HFFc6 (cell line): ENCODE measurements at regions not wholly inside any gene's neighbourhood (a gene's known extent, or its start where the extent isn't known, plus 50 kb on each side); places are given as distances from the start of the nearest gene placed in this dataset.

Source experiments
- DNase-seq: peaks from one replicate; pipeline ENCODE4 v3.0.0-alpha.2; 2018
- H3K27ac Mint-ChIP-seq: 2 replicates; pipeline ENCODE4 v1.8.0; 2020; ENCODE audit warnings: mild to moderate bottlenecking, mixed read lengths
- H3K27me3 Mint-ChIP-seq: 2 replicates; pipeline ENCODE4 v1.8.0; 2021; ENCODE audit warnings: mild to moderate bottlenecking, moderate library complexity, mixed read lengths; ENCODE audit not compliant: insufficient read depth
- H3K36me3 Mint-ChIP-seq: 2 replicates; pipeline ENCODE4 v1.8.0; 2021; ENCODE audit warnings: low read depth, mixed read lengths
- H3K4me1 Mint-ChIP-seq: 2 replicates; pipeline ENCODE4 v1.8.0; 2020; ENCODE audit warnings: low read depth, mixed read lengths
- H3K4me3 Mint-ChIP-seq: 2 replicates; pipeline ENCODE4 v1.8.0; 2020; ENCODE audit warnings: mild to moderate bottlenecking, moderate library complexity, mixed read lengths
- H3K9me3 Mint-ChIP-seq: 2 replicates; pipeline ENCODE4 v1.8.0; 2020; ENCODE audit warnings: mild to moderate bottlenecking, mixed read lengths
- CTCF ChIP-seq: fragments of 200-600 bp; sonication (generic); IDR thresholded peaks from 2 replicates; pipeline ENCODE4 v1.5.0; 2021; ENCODE audit warnings: antibody characterized with exemption, mild to moderate bottlenecking

- Mint-ChIP-seq H3K4me3 (no peak overlapping the region), H3K4me1 (peaks cover 4% of the 10 kb centered on the region), H3K27me3 (no peaks in the 10 kb centered on the region), H3K9me3 (peaks cover 36% of the 10 kb centered on the region), H3K27ac (no peak overlapping the region), H3K36me3 (peaks cover 29% of the 10 kb centered on the region)
- DNase-seq, result no peak
- no peak for TF ChIP-seq CTCF
Measured at GRCh38 chr12:67818459-67818903, 169.9 kb downstream of the DYRK2 start.

- H3K27ac Mint-ChIP-seq, result no peak overlapping the region
- peaks cover 28% of the 10 kb centered on the region for H3K9me3 Mint-ChIP-seq
- TF ChIP-seq CTCF, result no peak
- no peak for DNase-seq
- H3K4me3 Mint-ChIP-seq, result no peak overlapping the region
- no peaks in the 10 kb centered on the region for H3K27me3 Mint-ChIP-seq
- H3K4me1 Mint-ChIP-seq, result no peaks in the 10 kb centered on the region
- H3K36me3 Mint-ChIP-seq, result peaks cover 25% of the 10 kb centered on the region
Measured at GRCh38 chr12:67819902-67820301, 169.3 kb upstream of the IFNG-AS1 start.

GRCh38 chr12:67820694-67821093, 168.6 kb upstream of the IFNG-AS1 start:
- TF ChIP-seq CTCF, result no peak
- Mint-ChIP-seq H3K27me3 (no peaks in the 10 kb centered on the region), H3K4me3 (no peak overlapping the region), H3K9me3 (peaks cover 20% of the 10 kb centered on the region), H3K4me1 (peaks cover 3% of the 10 kb centered on the region; the same call in 1 of the 2 replicates), H3K27ac (no peak overlapping the region), H3K36me3 (peaks cover 19% of the 10 kb centered on the region)
- no peak for DNase-seq

- no peaks in the 10 kb centered on the region for H3K36me3 Mint-ChIP-seq
- H3K9me3 Mint-ChIP-seq, result no peaks in the 10 kb centered on the region; the same call in 1 of the 2 replicates
- no peak overlapping the region for H3K27ac Mint-ChIP-seq
- H3K4me3 Mint-ChIP-seq, result no peak overlapping the region
- TF ChIP-seq CTCF, result no peak
- H3K4me1 Mint-ChIP-seq, result peaks cover 24% of the 10 kb centered on the region
- no peaks in the 10 kb centered on the region for H3K27me3 Mint-ChIP-seq
- DNase-seq, result no peak
Measured at GRCh38 chr12:67822826-67823225, 166.4 kb upstream of the IFNG-AS1 start.

GRCh38 chr12:67826148-67826547, 163.1 kb upstream of the IFNG-AS1 start:
- Mint-ChIP-seq H3K4me3 (peak overlapping the region; percentile 90; the same call in 1 of the 2 replicates), H3K27ac (peak overlapping the region; percentile 97), H3K4me1 (peaks cover 42% of the 10 kb centered on the region), H3K27me3 (no peaks in the 10 kb centered on the region), H3K36me3 (no peaks in the 10 kb centered on the region), H3K9me3 (no peaks in the 10 kb centered on the region)
- DNase-seq, result peak; percentile 15
- TF ChIP-seq CTCF, result no peak
